ENCODE measurements at regions not wholly inside any gene's neighbourhood (a gene's known extent, or its start where the extent isn't known, plus 50 kb on each side); places are given as distances from the start of the nearest gene placed in this dataset.

DNA sequence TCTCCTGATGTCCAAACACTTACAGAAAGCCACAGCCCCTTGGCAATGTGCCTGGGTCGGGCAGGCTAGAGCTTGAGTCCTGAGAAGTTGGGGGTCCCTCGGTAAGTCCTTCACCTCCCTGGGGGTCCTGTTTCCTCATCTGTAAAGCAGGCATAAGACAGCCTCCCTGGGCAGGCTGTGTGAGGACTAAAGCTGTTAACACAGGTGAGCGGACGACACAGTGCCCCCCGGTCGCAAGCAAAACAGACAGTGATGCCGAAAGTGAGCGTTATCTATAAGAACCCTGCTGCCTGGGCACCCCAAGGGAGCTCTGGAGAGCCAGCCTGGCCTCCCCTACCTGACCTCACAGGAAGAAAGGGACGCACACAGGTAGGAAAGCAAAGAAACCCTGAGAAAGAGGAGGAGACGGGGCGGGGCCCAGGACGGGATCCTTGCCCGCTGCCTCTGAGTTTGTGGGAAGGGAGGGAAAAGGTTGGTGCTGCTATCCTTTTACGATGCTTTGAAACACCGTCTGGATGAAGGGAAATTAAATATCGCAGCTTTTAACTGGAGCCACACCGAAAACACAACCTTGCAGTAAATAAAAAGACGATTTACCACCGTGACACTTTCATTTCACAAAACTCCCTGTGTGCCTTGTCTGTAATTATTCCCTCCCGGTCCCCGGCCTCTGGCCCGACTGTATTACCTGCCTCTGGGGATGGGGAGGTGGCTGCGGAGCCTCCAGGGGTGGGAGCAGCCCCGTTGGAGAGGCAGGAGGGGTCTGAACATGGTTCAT is 67.1 kb downstream of the ENGASE start:
- DNase-seq (ENCODE audit: low read depth in 4 of 4, low spot score in 1 of 4), result no peak

DNA sequence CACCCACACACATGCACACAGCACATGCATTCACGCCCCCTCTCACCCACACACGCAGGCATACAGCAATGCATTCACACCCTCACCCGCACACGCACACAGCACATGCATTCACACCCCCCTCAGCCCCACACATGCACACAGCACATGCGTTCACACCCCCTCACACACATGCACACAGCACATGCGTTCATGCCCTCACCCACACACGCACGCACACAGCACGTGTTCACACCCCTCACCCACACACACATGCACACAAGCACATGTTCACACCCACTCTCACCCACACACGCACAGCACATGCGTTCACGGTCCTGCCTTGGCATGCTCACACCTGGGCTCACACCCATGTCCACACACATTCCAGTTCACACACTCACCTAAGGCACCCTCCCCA is 64.2 kb downstream of the ENGASE start:
- no peak for DNase-seq (ENCODE audit: low read depth in 4 of 4, low spot score in 1 of 4)

- DNase-seq (ENCODE audit: low read depth in 4 of 4, low spot score in 1 of 4), result no peak
These were observed 63.2 kb downstream of the ENGASE start for GRCh38 chr17:79137789-79138165.

- DNase-seq (ENCODE audit: low read depth in 4 of 4, low spot score in 1 of 4), result no peak
These were observed 62.6 kb downstream of the ENGASE start for GRCh38 chr17:79137015-79137788.

GRCh38 chr17:79136596-79136995 is 62.0 kb downstream of the ENGASE start:
- no peak for DNase-seq (ENCODE audit: low read depth in 4 of 4, low spot score in 1 of 4)
